HEK293 (cell line): ENCODE measurements at regions not wholly inside any gene's neighbourhood (a gene's known extent, or its start where the extent isn't known, plus 50 kb on each side); places are given as distances from the start of the nearest gene placed in this dataset.

ENCODE experiments used
- CTCF ChIP-seq: fragments of 450-650 bp; formaldehyde crosslinking; IDR thresholded peaks from 2 replicates; pipeline ENCODE4 v1.5.1; 2016; ENCODE audit warnings: missing biosample characterization, missing genetic modification characterization
- ELK4 ChIP-seq: IDR thresholded peaks from 2 replicates; pipeline ENCODE4 v1.6.1; 2011; ENCODE audit warnings: mild to moderate bottlenecking, low read depth, low read length, borderline replicate concordance
- PATZ1 ChIP-seq: fragments of 450-650 bp; formaldehyde crosslinking; IDR thresholded peaks from 2 replicates; pipeline ENCODE4 v1.5.1; 2016; ENCODE audit warnings: missing biosample characterization, missing genetic modification characterization
- TCF7L2 ChIP-seq: IDR thresholded peaks from 2 replicates; pipeline ENCODE4 v1.6.1; 2011; ENCODE audit warnings: low read depth, mild to moderate bottlenecking, inconsistent platforms, low read length, moderate library complexity, borderline replicate concordance
- TRIM28 ChIP-seq: IDR thresholded peaks from 2 replicates; pipeline ENCODE4 v1.6.1; 2011; ENCODE audit warnings: low read length, control low read depth, borderline replicate concordance
- WT1 ChIP-seq: fragments of 450-650 bp; formaldehyde crosslinking; IDR thresholded peaks from 2 replicates; pipeline ENCODE4 v1.5.1; 2016; ENCODE audit warnings: missing biosample characterization, missing genetic modification characterization
- ZBTB11 ChIP-seq: fragments of 450-650 bp; formaldehyde crosslinking; conservative IDR thresholded peaks from 2 replicates; pipeline ENCODE4 v1.5.1; 2016; ENCODE audit warnings: low read depth, missing biosample characterization, missing genetic modification characterization
- ZBTB17 ChIP-seq: fragments of 450-650 bp; formaldehyde crosslinking; IDR thresholded peaks from 2 replicates; pipeline ENCODE4 v1.5.1; 2016; ENCODE audit warnings: missing biosample characterization, missing genetic modification characterization
- ZNF114 ChIP-seq: fragments of 450-650 bp; formaldehyde crosslinking; IDR thresholded peaks from 2 replicates; pipeline ENCODE4 v1.5.0; 2017; ENCODE audit warnings: missing biosample characterization, missing genetic modification characterization
- ZNF175 ChIP-seq: fragments of 450-650 bp; formaldehyde crosslinking; IDR thresholded peaks from 2 replicates; pipeline ENCODE4 v1.5.1; 2016; ENCODE audit warnings: missing biosample characterization, missing genetic modification characterization
- ZNF211 ChIP-seq: fragments of 450-650 bp; formaldehyde crosslinking; IDR thresholded peaks from 2 replicates; pipeline ENCODE4 v1.5.1; 2016; ENCODE audit warnings: low read depth, missing biosample characterization, missing genetic modification characterization
- ZNF292 ChIP-seq: fragments of 450-650 bp; formaldehyde crosslinking; IDR thresholded peaks from 2 replicates; pipeline ENCODE4 v1.5.1; 2016; ENCODE audit warnings: low read depth, missing biosample characterization, missing genetic modification characterization, borderline replicate concordance
- ZNF416 ChIP-seq: fragments of 450-650 bp; formaldehyde crosslinking; IDR thresholded peaks from 2 replicates; pipeline ENCODE4 v1.5.1; 2016; ENCODE audit warnings: missing biosample characterization, missing genetic modification characterization
- ZNF639 ChIP-seq: fragments of 450-650 bp; formaldehyde crosslinking; IDR thresholded peaks from 2 replicates; pipeline ENCODE4 v1.5.1; 2016; ENCODE audit warnings: missing biosample characterization, missing genetic modification characterization

- TF ChIP-seq ZBTB11 (tag by site-specific recombination): no peak
- TF ChIP-seq CTCF (tag by site-specific recombination): no peak
- no peak for TF ChIP-seq ZNF114
- no peak for TF ChIP-seq ZNF175
- no peak for TF ChIP-seq TRIM28
- TF ChIP-seq ZNF639 (tag by site-specific recombination): no peak
- no peak for TF ChIP-seq PATZ1 (tag by site-specific recombination)
- no peak for TF ChIP-seq ZNF211 (tag by site-specific recombination)
- no peak for TF ChIP-seq ZNF292 (tag by site-specific recombination)
- no peak for TF ChIP-seq ZNF416 (tag by site-specific recombination)
- TF ChIP-seq WT1 (tag by site-specific recombination): no peak
- TF ChIP-seq ZBTB17 (tag by site-specific recombination): no peak
- no peak for TF ChIP-seq ELK4
- no peak for TF ChIP-seq TCF7L2
These were observed 617.9 kb downstream of the BNC2 start for GRCh38 chr9:16252616-16253015.
